ENCODE measurements at regions not wholly inside any gene's neighbourhood (a gene's known extent, or its start where the extent isn't known, plus 50 kb on each side); places are given as distances from the start of the nearest gene placed in this dataset.

DNA sequence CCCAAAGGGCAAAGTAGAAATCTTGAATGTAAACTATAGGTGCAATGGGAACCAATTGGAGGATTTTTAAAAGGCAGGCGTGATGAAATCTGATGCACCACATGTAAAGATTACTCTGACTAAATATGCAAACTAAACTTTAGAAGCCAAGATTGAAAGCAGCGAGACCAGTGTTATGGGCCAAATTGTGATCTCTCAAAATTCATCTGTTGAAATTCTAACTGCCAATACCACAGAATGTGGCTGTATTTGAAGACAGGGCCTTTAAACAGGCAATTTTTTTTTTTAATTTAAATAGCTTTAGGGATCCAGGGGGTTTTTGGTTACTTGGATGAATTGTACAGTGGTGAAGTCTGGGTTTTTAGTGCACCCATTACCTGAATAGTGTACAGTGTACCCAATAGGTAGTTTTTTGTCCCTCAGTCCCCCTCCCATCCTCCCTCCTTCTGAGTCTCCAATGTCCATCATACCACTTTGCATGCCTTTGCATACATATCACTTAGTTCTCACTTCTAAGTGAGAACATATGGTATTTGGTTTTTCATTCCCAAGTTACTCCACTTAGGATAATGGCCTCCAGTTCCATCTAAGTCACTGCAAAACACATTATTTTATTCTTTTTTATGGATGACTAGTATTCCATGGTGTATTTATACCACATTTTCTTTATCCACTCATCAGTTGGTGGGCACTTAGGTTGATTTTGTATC, 69.7 kb downstream of the DRD1 start:
- Histone ChIP-seq H3K9me3 (ENCODE audit: control insufficient read depth, insufficient read depth, low read length) (no peaks in the 10 kb centered on the region), H3K27ac (ENCODE audit: insufficient read depth, low read length) (no peak overlapping the region), H2BK5ac (ENCODE audit: low read depth, low read length, poor library complexity, severe bottlenecking) (no peak overlapping the region), H3K79me1 (ENCODE audit: low read depth in 1 of 2, low read length in 2 of 2) (no peaks in the 10 kb centered on the region), H4K91ac (ENCODE audit: insufficient read depth, low read depth, low read length) (no peak overlapping the region), H3K4me2 (ENCODE audit: low read depth, low read length) (no peak overlapping the region), H2BK15ac (ENCODE audit: low read depth, low read length) (no peak overlapping the region), H3K4me1 (ENCODE audit: control insufficient read depth, insufficient read depth, low read length) (peaks cover 3% of the 10 kb centered on the region; the same call in 1 of the 2 replicates), H3K18ac (ENCODE audit: low read depth, low read length) (no peak overlapping the region), H4K8ac (ENCODE audit: low read depth in 2 of 2, low read length in 2 of 2) (no peak overlapping the region), H4K5ac (ENCODE audit: low read depth, low read length) (no peak overlapping the region), H3K4me3 (ENCODE audit: insufficient read depth, low read depth, low read length) (no peak overlapping the region), H2BK120ac (ENCODE audit: low read depth, low read length) (no peak overlapping the region), H2AK5ac (ENCODE audit: low read depth, low read length) (no peak overlapping the region), H2AK9ac (replicated peaks; ENCODE audit: low read depth, low read length, poor library complexity) (no peak overlapping the region), H2AFZ (replicated peaks; ENCODE audit: low read length, poor library complexity) (no peak overlapping the region), H3K36me3 (ENCODE audit: control insufficient read depth, insufficient read depth, low read length) (no peaks in the 10 kb centered on the region), H3K4ac (ENCODE audit: low read depth, low read length) (no peak overlapping the region), H3K9me1 (ENCODE audit: insufficient read depth, low read length) (peaks cover 3% of the 10 kb centered on the region; the same call in 1 of the 2 replicates), H3K23ac (ENCODE audit: low read depth, low read length) (no peak overlapping the region), H2BK20ac (ENCODE audit: low read depth, low read length) (no peak overlapping the region), H3K56ac (ENCODE audit: extremely low read depth, insufficient read depth, low read length) (no peak overlapping the region), H3K27me3 (ENCODE audit: control insufficient read depth, insufficient read depth, low read length) (no peaks in the 10 kb centered on the region), H3K9ac (ENCODE audit: low read depth, low read length) (no peak overlapping the region), H3K14ac (replicated peaks; ENCODE audit: low read depth, low read length) (no peak overlapping the region), H4K20me1 (ENCODE audit: insufficient read depth, low read length) (no peaks in the 10 kb centered on the region)
- dilution Hi-C loops (cut with HindIII; ENCODE audit: low sequenced_read_pairs, unreplicated experiment) (no loop called here), intact Hi-C loops (cut with micrococcal nuclease) (no loop called here), in situ Hi-C loops (cut with MboI; ENCODE audit: low sequenced_read_pairs) (no loop called here)
- no peak for ATAC-seq (ENCODE audit: low read depth)
- ChIA-PET CTCF (no interaction called here), POLR2A (ENCODE audit: unreplicated experiment) (no interaction called here)
- BruUV-seq (replicated peaks) = no TSS peak
- WGBS, 2 experiments (ENCODE audit: extremely low coverage in 2 of 2, insufficient read length in 1 of 2) = no CpG with 5 or more reads among the region's 2 CpGs
- TF ChIP-seq CTCF (conservative IDR thresholded peaks at IDR 0.05; ENCODE audit: low read depth, low read length) (no peak), RAD21 (IDR thresholded peaks at IDR 0.05; ENCODE audit: low read length) (no peak), CHD1 (IDR thresholded peaks at IDR 0.05; ENCODE audit: low read depth, low read length) (no peak), MAFK (IDR thresholded peaks at IDR 0.05; ENCODE audit: low read depth, low read length) (no peak), FOS (IDR thresholded peaks at IDR 0.05; ENCODE audit: low read depth, low read length) (no peak), ELK1 (IDR thresholded peaks at IDR 0.05; ENCODE audit: borderline replicate concordance, low read depth, low read length) (no peak), MAZ (IDR thresholded peaks at IDR 0.05; ENCODE audit: borderline replicate concordance, low read depth, low read length) (no peak), RCOR1 (IDR thresholded peaks at IDR 0.05; ENCODE audit: insufficient replicate concordance, low read length) (no peak)
- no peak for DNase-seq
